Adrenal gland (tissue), 9 donors: ENCODE measurements at regions not wholly inside any gene's neighbourhood (a gene's known extent, or its start where the extent isn't known, plus 50 kb on each side); places are given as distances from the start of the nearest gene placed in this dataset.

Experiments used
- DNase-seq, 7 donors: peaks; one replicate each; pipeline ENCODE4 v3.0.0-alpha.2; 2019 to 2020
- H3K27ac ChIP-seq, 5 donors: fragments of 200-600 bp; sonication (generic) in 4 of 5; 1 replicate in 3 of 5; 2 replicates in 2 of 5; pipeline versions ENCODE4 v1.5.1 to v1.8.0; 2016 to 2020; ENCODE audit warnings: mild to moderate bottlenecking in 1 of 5
- H3K27me3 ChIP-seq: fragments of 200-600 bp; 2 replicates; pipeline ENCODE4 v1.8.0; 2021
- H3K36me3 ChIP-seq, 2 donors: fragments of 200-600 bp; replicated peaks in 1 of 2; 1 replicate in 1 of 2; 2 replicates in 1 of 2; pipeline versions ENCODE4 v1.5.1 to v1.8.0; 2018 to 2022
- H3K4me1 ChIP-seq, 2 donors: fragments of 200-600 bp; replicated peaks in 1 of 2; 1 replicate in 1 of 2; 2 replicates in 1 of 2; pipeline versions ENCODE4 v1.5.1 to v1.8.0; 2018 to 2021
- H3K4me3 ChIP-seq, 4 donors: fragments of 200-600 bp; sonication (generic) in 3 of 4; one replicate each; pipeline ENCODE4 v1.5.1; 2016 to 2018
- H3K9me3 ChIP-seq, 3 donors: fragments of 200-600 bp; sonication (generic) in 1 of 3; replicated peaks in 1 of 3; 1 replicate in 2 of 3; 2 replicates in 1 of 3; pipeline versions ENCODE4 v1.5.1 to v1.8.0; 2016 to 2021
- POLR2A ChIP-seq, 2 donors: fragments of 450-650 bp; IDR thresholded peaks; one replicate each; pipeline ENCODE4 v1.6.1; 2017; ENCODE audit warnings: antibody characterized with exemption in 2 of 2, mild to moderate bottlenecking in 2 of 2, moderate library complexity in 1 of 2
- WGBS, 4 donors: extraction: QIAGEN DNeasy Blood & Tissue Kit in 2 of 4; methylation state at CpG; one replicate each; pipeline versions ENCODE4 v1.1.5 to v1.1.7; 2013 to 2017; 5-methylcytosine and 5-hydroxymethylcytosine counted together
- intact Hi-C, 2 donors: fragments of 100-400 bp; cut with DNase I; formaldehyde crosslinking; loops; one replicate each; pipeline versions ENCODE4 v1.14.1 to v1.15.0; 2022 to 2023
- TF ChIP-seq, protein P1 (sequence below), 6 experiments: fragments of 450-650 bp in 4 of 6; fragments of 200-600 bp in 2 of 6; sonication (generic) in 1 of 6; IDR thresholded peaks; 1 replicate in 5 of 6; 2 replicates in 1 of 6; pipeline versions ENCODE4 v1.5.1 to v1.8.0; 2016 to 2021; ENCODE audit warnings: antibody characterized with exemption in 6 of 6, mild to moderate bottlenecking in 2 of 6, moderate library complexity in 1 of 6
- donor health status: healthy with polysubstance abuse.
- donor health status: Bipolar disorder and iron deficiency.
- donor health status: DM: yes; HTN: yes; CAD: no.
- donor health status: DM: no; HTN: no; CAD: no.
- donor health status: DM: no; HTN: no; CAD: no.

DNA sequence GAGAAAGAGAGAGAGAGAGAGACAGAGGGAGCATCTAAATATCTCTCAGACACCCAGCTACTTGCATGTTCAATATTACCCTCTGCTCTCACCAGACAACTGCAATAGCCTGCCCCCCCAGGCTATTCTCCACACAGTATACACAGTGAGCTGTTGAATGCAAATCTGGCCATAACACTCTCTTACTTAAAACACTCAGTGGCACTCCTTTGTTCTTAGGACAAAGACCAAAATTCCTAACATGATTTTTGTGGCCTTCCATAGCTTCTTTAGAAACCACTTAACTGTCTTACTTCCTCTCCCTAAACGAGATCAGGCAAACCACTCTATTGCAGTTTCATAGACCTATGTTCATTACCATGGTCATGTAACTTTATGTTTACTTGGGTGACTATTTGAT lies 903.6 kb upstream of the AUTS2 start:
- WGBS, 4 donors = 20 to 56% (median 51%) methylated on average over 1 of the region's 1 CpG
- intact Hi-C loops = no loop called here
- H3K27me3 ChIP-seq = no peaks in the 10 kb centered on the region
- no peak overlapping the region for H3K27ac ChIP-seq
- peaks cover 0 to 3% of the 10 kb centered on the region in 2 donors for H3K4me1 ChIP-seq
- no peak overlapping the region for H3K4me3 ChIP-seq
- TF ChIP-seq, protein P1, sequence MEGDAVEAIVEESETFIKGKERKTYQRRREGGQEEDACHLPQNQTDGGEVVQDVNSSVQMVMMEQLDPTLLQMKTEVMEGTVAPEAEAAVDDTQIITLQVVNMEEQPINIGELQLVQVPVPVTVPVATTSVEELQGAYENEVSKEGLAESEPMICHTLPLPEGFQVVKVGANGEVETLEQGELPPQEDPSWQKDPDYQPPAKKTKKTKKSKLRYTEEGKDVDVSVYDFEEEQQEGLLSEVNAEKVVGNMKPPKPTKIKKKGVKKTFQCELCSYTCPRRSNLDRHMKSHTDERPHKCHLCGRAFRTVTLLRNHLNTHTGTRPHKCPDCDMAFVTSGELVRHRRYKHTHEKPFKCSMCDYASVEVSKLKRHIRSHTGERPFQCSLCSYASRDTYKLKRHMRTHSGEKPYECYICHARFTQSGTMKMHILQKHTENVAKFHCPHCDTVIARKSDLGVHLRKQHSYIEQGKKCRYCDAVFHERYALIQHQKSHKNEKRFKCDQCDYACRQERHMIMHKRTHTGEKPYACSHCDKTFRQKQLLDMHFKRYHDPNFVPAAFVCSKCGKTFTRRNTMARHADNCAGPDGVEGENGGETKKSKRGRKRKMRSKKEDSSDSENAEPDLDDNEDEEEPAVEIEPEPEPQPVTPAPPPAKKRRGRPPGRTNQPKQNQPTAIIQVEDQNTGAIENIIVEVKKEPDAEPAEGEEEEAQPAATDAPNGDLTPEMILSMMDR (IDR thresholded peaks at IDR 0.05) = no peak
- no peak for TF ChIP-seq POLR2A (IDR thresholded peaks at IDR 0.05)
- H3K9me3 ChIP-seq = no peaks in the 10 kb centered on the region
- DNase-seq = no peak
- H3K36me3 ChIP-seq = no peaks in the 10 kb centered on the region

DNA sequence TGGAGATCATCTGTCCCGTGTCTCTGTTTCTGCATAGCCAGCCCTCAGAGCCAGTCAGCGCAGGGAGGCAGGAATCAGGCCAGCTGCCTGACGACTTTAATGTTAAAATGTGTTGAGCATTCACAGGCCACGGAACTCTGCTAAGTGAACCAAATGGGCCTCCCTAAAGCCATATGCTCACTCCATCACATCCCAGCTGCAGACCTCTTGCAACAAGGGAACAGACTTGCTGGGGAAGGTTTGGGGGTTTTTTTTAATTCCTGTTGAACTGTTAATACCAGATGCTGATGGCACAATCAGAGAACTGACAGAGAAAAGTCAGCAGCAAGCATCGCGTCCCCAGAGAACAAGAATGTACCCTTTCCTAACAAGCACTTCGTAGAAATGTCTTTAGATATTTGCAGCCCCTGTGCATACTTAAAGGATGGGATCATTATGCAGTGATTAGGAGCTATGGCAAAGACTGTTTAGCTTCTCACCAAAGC lies 900.4 kb upstream of the AUTS2 start:
- TF ChIP-seq, protein P1 (IDR thresholded peaks at IDR 0.05) = no peak
- no peak for TF ChIP-seq POLR2A (IDR thresholded peaks at IDR 0.05)
- H3K4me3 ChIP-seq = no peak overlapping the region
- no peaks in the 10 kb centered on the region for H3K27me3 ChIP-seq
- H3K4me1 ChIP-seq = no peaks in the 10 kb centered on the region
- intact Hi-C loops = no loop called here
- no peak for DNase-seq
- H3K27ac ChIP-seq = no peak overlapping the region
- 71 to 83% (median 75%) methylated on average over 6 to 7 of the region's 7 CpGs for WGBS, 4 donors
- no peaks in the 10 kb centered on the region for H3K9me3 ChIP-seq
- no peaks in the 10 kb centered on the region for H3K36me3 ChIP-seq

DNA sequence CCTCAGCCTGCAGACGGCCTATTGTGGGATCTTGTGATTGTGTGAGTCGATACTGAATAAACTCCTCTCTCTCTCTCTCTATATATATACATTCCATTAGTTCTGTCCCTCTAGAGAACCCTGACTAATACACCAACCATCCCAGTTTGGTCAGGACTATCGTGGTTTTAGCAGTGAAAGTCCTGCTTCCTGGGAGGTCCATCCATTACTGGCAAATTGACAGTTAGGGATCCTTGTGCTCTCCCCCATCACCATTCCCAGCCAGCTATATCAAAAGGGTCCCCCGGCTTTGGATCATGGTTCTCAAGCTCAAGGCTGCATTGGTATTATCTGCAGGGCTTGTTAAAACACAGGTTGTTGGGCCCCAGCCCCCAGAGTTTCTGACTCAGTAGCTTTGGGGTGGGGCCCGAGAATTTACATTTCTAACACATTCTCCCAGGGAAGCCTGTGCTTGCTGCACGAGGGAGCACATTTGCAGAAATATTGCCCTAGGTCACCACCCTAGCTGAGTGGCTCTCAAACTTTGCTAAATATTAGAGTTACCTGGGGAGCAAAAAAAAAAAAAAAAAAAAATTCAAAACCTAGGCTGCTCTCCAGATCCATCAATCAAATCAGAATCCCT lies 899.1 kb upstream of the AUTS2 start:
- Histone ChIP-seq H3K9me3 (no peaks in the 10 kb centered on the region), H3K27me3 (no peaks in the 10 kb centered on the region), H3K36me3 (no peaks in the 10 kb centered on the region), H3K4me3 (no peak overlapping the region), H3K27ac (no peak overlapping the region), H3K4me1 (no peaks in the 10 kb centered on the region)
- no peak for TF ChIP-seq POLR2A (IDR thresholded peaks at IDR 0.05)
- WGBS, 4 donors = 77 to 87% (median 80%) methylated on average over 6 of the region's 6 CpGs
- no peak for DNase-seq
- intact Hi-C loops = no loop called here

DNA sequence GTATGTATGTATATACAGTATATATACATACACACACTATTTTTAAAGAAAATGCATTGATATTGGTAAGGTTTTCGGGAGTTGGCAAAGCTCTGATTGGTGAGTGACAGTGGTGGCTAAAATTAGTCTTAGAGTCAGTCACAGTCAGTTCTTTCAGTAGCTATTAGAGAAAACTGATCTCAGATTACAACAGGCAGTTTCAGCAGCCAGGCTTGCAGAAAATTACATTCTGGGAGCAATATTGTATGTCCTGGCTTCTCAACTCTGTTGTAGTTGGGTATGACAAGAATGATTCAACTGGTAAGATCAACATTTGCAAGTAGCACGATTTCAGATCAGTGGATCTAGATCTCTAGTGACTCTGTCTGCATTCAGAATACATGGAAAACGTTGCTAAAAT lies 897.9 kb upstream of the AUTS2 start:
- WGBS, 4 donors = 63 to 83% (median 71%) methylated on average over 3 of the region's 3 CpGs
- no peaks in the 10 kb centered on the region for H3K4me1 ChIP-seq
- H3K27me3 ChIP-seq = no peaks in the 10 kb centered on the region
- no peak for DNase-seq
- H3K27ac ChIP-seq = no peak overlapping the region
- no peak overlapping the region for H3K4me3 ChIP-seq
- H3K9me3 ChIP-seq = no peaks in the 10 kb centered on the region
- H3K36me3 ChIP-seq = no peaks in the 10 kb centered on the region
- intact Hi-C loops = no loop called here
- TF ChIP-seq POLR2A (IDR thresholded peaks at IDR 0.05) = no peak
- TF ChIP-seq, protein P1 (IDR thresholded peaks at IDR 0.05) = no peak

DNA sequence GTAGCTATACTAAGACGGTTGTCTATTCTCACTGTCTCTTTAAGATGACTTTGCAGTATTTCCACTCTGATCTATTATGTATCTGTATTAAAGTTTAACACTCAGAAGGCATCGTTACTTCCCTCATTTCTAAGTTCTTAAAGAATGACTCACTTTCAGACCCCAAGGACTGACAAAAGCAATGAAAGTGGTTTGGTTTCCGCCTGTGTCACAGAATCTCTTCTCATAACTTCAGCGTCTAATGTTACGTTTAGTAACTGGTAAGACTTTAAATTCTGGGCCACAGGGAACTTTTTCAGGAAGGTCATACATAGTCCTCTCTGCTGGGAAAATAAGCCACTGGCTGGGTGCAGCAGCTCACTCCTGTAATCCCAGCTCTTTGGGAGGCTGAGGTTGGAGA lies 892.0 kb upstream of the AUTS2 start:
- no peaks in the 10 kb centered on the region for H3K4me1 ChIP-seq
- DNase-seq = no peak
- WGBS, 4 donors = 55 to 77% (median 61%) methylated on average over 5 of the region's 5 CpGs
- intact Hi-C loops = no loop called here
- H3K27ac ChIP-seq = no peak overlapping the region
- H3K4me3 ChIP-seq = no peak overlapping the region
- no peaks in the 10 kb centered on the region for H3K36me3 ChIP-seq
- no peaks in the 10 kb centered on the region for H3K27me3 ChIP-seq
- no peak for TF ChIP-seq POLR2A (IDR thresholded peaks at IDR 0.05)
- TF ChIP-seq, protein P1 (IDR thresholded peaks at IDR 0.05) = no peak
- no peaks in the 10 kb centered on the region for H3K9me3 ChIP-seq
